Cardiac fibroblast (primary cell): ENCODE measurements at regions not wholly inside any gene's neighbourhood (a gene's known extent, or its start where the extent isn't known, plus 50 kb on each side); places are given as distances from the start of the nearest gene placed in this dataset.

Source experiments
- DNase-seq, 2 donors: peaks; one replicate each; pipeline versions ENCODE4 v3.0.0 to v3.0.0-alpha.2; 2010; ENCODE audit warnings: low read depth in 2 of 2
- H3K4me3 ChIP-seq, 2 donors: replicated peaks in 1 of 2; 1 replicate in 1 of 2; 2 replicates in 1 of 2; pipeline ENCODE4 v1.5.1; 2011; ENCODE audit warnings: low read depth in 2 of 2, low read length in 2 of 2, mild to moderate bottlenecking in 2 of 2, moderate library complexity in 1 of 2
- TF ChIP-seq, protein P1 (sequence below): IDR thresholded peaks from one replicate; pipeline ENCODE4 v1.5.1; 2011; ENCODE audit warnings: low read depth, mild to moderate bottlenecking, low read length, inconsistent platforms

- H3K4me3 ChIP-seq: no peak overlapping the region
- TF ChIP-seq, protein P1, sequence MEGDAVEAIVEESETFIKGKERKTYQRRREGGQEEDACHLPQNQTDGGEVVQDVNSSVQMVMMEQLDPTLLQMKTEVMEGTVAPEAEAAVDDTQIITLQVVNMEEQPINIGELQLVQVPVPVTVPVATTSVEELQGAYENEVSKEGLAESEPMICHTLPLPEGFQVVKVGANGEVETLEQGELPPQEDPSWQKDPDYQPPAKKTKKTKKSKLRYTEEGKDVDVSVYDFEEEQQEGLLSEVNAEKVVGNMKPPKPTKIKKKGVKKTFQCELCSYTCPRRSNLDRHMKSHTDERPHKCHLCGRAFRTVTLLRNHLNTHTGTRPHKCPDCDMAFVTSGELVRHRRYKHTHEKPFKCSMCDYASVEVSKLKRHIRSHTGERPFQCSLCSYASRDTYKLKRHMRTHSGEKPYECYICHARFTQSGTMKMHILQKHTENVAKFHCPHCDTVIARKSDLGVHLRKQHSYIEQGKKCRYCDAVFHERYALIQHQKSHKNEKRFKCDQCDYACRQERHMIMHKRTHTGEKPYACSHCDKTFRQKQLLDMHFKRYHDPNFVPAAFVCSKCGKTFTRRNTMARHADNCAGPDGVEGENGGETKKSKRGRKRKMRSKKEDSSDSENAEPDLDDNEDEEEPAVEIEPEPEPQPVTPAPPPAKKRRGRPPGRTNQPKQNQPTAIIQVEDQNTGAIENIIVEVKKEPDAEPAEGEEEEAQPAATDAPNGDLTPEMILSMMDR: peak; percentile 58
- DNase-seq: peak; percentile 28 to 33
Observed at GRCh38 chr2:163878718-163879117, 142.9 kb upstream of the FIGN start.

GRCh38 chr2:163877316-163877715 lies 141.5 kb upstream of the FIGN start:
- TF ChIP-seq, protein P1: no peak
- peak; percentile 55 to 81 for DNase-seq
- H3K4me3 ChIP-seq: no peak overlapping the region

DNA sequence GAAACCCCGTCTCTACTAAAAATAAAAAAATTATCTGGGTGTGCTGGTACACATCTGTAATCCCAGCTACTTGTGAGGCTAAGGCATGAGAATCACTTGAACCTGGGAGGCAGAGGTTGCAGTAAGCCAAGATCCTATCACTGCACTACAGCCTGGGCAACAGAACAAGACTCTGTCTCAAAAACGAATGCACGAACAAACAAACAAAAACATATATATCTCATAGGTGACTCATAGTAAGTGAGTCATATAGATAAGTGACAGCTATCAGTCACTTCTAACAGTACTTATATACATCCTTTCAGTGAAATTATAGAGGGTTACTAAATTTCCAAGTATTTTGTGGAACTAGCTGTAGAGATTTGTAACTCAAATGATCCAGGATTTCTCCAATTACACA lies 127.3 kb upstream of the FIGN start:
- no peak for DNase-seq
- TF ChIP-seq, protein P1: no peak
- H3K4me3 ChIP-seq: no peak overlapping the region

DNA sequence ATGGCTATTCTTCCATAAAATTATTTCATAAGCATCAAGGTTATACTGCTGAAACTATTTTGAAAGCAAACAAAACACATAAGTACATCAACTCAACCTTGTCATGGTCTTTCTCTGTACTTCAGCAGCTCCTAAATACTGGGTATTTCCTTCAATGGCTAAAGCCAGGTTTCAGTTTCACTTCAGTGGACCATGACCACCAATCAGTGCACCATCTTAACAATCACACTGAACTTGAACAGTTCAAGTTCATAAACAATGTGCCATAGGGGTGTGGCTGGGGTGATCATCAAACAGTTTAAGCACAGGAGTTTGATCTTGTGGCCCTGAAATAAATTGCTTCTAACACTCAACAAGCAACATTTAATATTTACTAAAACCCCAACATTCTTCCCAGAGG lies 124.1 kb upstream of the FIGN start:
- no peak for DNase-seq
- H3K4me3 ChIP-seq: no peak overlapping the region
- TF ChIP-seq, protein P1: no peak

DNA sequence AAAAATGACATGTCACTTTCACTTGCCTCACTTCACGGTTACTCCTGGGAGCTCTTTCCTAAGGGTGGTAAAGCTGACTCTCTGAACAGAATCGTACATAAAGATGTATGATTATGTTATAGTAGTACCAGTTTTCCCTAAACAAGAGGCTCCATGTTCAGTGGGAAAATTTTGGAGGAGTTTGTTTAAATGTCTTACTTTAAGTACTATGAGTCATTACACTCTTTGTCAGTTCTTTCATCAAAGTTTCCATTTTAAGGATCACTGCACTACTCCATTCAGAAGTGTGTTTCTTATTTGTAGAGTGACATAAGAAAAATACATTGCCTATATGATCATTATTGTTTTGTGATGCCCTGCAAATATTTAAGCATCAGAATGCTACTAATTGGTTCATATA lies 121.1 kb upstream of the FIGN start:
- TF ChIP-seq, protein P1: no peak
- peak in 1 of 2 donors; percentile 9 for DNase-seq
- no peak overlapping the region for H3K4me3 ChIP-seq

DNA sequence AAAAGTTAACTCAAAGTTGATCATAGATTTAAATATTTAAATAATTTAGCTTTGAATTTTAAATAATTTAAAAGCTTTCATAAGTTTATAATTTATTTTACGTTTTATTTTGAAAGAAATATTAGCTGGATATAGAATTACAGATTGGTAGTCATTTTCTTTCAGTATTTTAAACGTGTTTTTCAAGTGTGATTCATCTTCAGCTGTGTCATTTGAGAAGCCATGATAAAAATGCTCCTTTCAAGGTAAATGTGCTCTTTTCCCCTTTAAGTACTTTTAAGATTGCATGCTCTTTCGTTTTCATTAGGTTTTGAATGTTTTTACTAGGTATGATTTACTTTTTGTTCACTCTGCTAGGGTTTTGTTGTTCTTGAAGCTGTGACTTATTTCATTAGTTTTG lies 116.8 kb upstream of the FIGN start:
- TF ChIP-seq, protein P1: no peak

DNA sequence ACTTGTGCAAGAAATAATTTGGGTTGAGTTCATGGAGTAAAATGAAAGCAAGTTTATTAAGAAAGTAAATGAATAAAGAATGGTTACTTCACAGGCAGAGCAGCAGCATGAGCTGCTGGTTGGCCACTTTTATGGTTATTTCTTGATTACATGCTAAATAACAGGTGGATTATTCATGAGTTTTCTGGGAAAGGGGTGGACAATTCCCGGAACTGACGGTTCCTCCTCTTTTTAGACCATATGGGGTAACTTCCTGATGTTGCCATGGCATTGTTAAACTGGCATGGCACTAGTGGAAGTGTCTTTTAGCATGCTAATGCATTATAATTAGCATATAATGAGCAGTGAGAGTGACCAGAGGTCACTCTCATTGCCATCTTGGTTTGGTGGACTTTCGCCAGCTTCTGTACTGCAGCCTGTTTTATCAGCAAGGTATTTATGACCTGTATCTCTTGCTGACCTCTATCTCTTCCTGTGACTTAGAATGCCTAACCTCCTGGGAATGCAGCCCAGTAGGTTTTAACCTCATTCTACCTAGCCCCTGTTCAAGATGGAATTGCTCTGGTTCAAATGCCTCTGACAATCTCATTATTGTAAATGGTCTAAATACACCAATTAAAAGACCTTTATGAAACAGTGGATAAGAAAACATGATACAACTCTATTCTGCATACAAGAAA lies 114.1 kb upstream of the FIGN start:
- no peak overlapping the region for H3K4me3 ChIP-seq
- TF ChIP-seq, protein P1: no peak
- DNase-seq: no peak

More for the DNA sequence above, 116.8 kb upstream of the FIGN start:
- DNase-seq: peak in 1 of 2 donors; percentile 11
- no peak overlapping the region for H3K4me3 ChIP-seq
